ENCODE measurements at regions not wholly inside any gene's neighbourhood (a gene's known extent, or its start where the extent isn't known, plus 50 kb on each side); places are given as distances from the start of the nearest gene placed in this dataset.

DNA sequence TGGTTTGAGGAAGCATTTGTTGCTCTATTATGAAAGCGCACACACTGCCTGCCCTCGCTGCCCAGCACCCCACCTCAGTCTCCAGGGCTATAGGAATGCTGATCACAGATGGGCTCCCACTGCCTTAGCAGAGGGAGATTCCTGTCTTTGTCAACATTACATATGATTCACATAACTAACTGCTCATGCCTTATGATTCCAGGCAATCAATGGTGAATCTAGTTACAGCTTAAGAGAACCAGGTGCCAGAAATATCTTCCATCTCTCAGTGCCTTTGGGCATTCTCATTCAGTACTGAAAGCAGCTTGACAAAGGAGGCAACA, 458.9 kb upstream of the C9orf72 start:
- ATAC-seq = no peak
- H3K27me3 ChIP-seq = no peaks in the 10 kb centered on the region
- no peak for TF ChIP-seq CTCF (IDR thresholded peaks at IDR 0.05)
- no peak overlapping the region for H3K27ac ChIP-seq
- no peaks in the 10 kb centered on the region for H3K4me1 ChIP-seq
- intact Hi-C loops (cut with DNase I) = no loop called here
- H3K9me3 ChIP-seq = no peaks in the 10 kb centered on the region
- no peak overlapping the region for H3K4me3 ChIP-seq
- no peak for DNase-seq
- H3K36me3 ChIP-seq = no peaks in the 10 kb centered on the region

- intact Hi-C loops (cut with DNase I) = no loop called here
- no peak for ATAC-seq
- no peak overlapping the region for H3K27ac ChIP-seq
Observed at GRCh38 chr9:28034242-28034641, 461.0 kb upstream of the C9orf72 start.

GRCh38 chr9:28037968-28038367, 464.7 kb upstream of the C9orf72 start:
- DNase-seq (no peak), ATAC-seq (no peak)
- no peak for TF ChIP-seq CTCF (IDR thresholded peaks at IDR 0.05)
- Histone ChIP-seq H3K36me3 (no peaks in the 10 kb centered on the region), H3K27me3 (no peaks in the 10 kb centered on the region), H3K9me3 (no peaks in the 10 kb centered on the region), H3K4me1 (no peaks in the 10 kb centered on the region), H3K4me3 (no peak overlapping the region), H3K27ac (no peak overlapping the region)
- intact Hi-C loops (cut with DNase I) = no loop called here

More at GRCh38 chr9:28034242-28034641, 461.0 kb upstream of the C9orf72 start:
- no peaks in the 10 kb centered on the region for H3K9me3 ChIP-seq
- no peak for DNase-seq
- H3K4me1 ChIP-seq = no peaks in the 10 kb centered on the region
- no peaks in the 10 kb centered on the region for H3K36me3 ChIP-seq
- H3K27me3 ChIP-seq = no peaks in the 10 kb centered on the region
- H3K4me3 ChIP-seq = no peak overlapping the region
- TF ChIP-seq CTCF (IDR thresholded peaks at IDR 0.05) = no peak

GRCh38 chr9:28045051-28045450, 471.8 kb upstream of the C9orf72 start:
- Histone ChIP-seq H3K4me1 (no peaks in the 10 kb centered on the region), H3K36me3 (no peaks in the 10 kb centered on the region), H3K9me3 (no peaks in the 10 kb centered on the region), H3K27ac (no peak overlapping the region), H3K27me3 (no peaks in the 10 kb centered on the region), H3K4me3 (no peak overlapping the region)
- TF ChIP-seq CTCF (IDR thresholded peaks at IDR 0.05) = no peak
- DNase-seq (no peak), ATAC-seq (no peak)
- intact Hi-C loops (cut with DNase I) = no loop called here

DNA sequence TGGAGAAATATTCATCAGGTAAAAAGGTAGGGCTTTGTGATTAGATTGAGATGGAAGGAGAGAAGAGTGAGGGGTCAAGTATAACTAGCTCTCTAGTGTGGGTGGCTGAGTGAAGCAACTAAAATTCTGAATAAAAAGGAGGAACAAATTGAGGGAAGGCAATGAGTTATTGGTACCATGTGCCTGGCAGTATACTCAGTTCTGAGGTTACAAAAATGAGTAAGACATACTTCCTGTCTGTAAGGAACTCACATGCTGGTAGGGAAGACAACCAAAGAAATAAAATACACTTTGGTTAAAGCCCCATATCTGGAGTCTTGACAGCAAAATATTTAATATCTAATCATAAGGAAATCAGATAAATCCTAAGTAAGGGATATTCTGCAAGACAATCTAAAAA, 476.8 kb upstream of the C9orf72 start:
- TF ChIP-seq CTCF (IDR thresholded peaks at IDR 0.05) = no peak
- no peaks in the 10 kb centered on the region for H3K36me3 ChIP-seq
- H3K27me3 ChIP-seq = no peaks in the 10 kb centered on the region
- H3K4me3 ChIP-seq = no peak overlapping the region
- no peaks in the 10 kb centered on the region for H3K4me1 ChIP-seq
- intact Hi-C loops (cut with DNase I) = no loop called here
- no peak for DNase-seq
- no peaks in the 10 kb centered on the region for H3K9me3 ChIP-seq
- no peak for ATAC-seq
- H3K27ac ChIP-seq = no peak overlapping the region

- H3K4me1 ChIP-seq = no peaks in the 10 kb centered on the region
- H3K36me3 ChIP-seq = no peaks in the 10 kb centered on the region
- intact Hi-C loops (cut with DNase I) = no loop called here
- H3K27me3 ChIP-seq = no peaks in the 10 kb centered on the region
- H3K27ac ChIP-seq = no peak overlapping the region
- H3K9me3 ChIP-seq = no peaks in the 10 kb centered on the region
- H3K4me3 ChIP-seq = no peak overlapping the region
- DNase-seq (no peak), ATAC-seq (no peak)
- no peak for TF ChIP-seq CTCF (IDR thresholded peaks at IDR 0.05)
Observed at GRCh38 chr9:28050941-28051340, 477.7 kb upstream of the C9orf72 start.
